ENCODE measurements at regions not wholly inside any gene's neighbourhood (a gene's known extent, or its start where the extent isn't known, plus 50 kb on each side); places are given as distances from the start of the nearest gene placed in this dataset.
"Not testable (repeated sequence)": the region's sequence is repeated elsewhere in the genome, so short reads cannot be mapped to it uniquely, and the experiment has no call there.

- DNase-seq; H3K9me3 ChIP-seq; H3K36me3 ChIP-seq; H3K27me3 ChIP-seq; H3K4me1 ChIP-seq; ATAC-seq (ENCODE audit: low FRiP score in 2 of 2); H3K4me3 ChIP-seq; H3K27ac ChIP-seq: not testable (repeated sequence)
- 32 to 38% methylated on average over 8 of the region's 8 CpGs for WGBS, 2 donors
These were observed 62.8 kb downstream of the RPS24 start for GRCh38 chr10:78096486-78096885.

- WGBS, 2 donors = 91 to 95% methylated on average over 2 of the region's 2 CpGs
- H3K4me1 ChIP-seq; H3K27me3 ChIP-seq; H3K36me3 ChIP-seq; H3K4me3 ChIP-seq; DNase-seq; ATAC-seq (ENCODE audit: low FRiP score in 2 of 2); H3K27ac ChIP-seq; H3K9me3 ChIP-seq: not testable (repeated sequence)
These were observed 68.9 kb downstream of the RPS24 start for GRCh38 chr10:78102593-78102992.

- Histone ChIP-seq H3K4me3 (no peak overlapping the region), H3K4me1 (no peaks in the 10 kb centered on the region), H3K9me3 (no peaks in the 10 kb centered on the region), H3K27ac (no peak overlapping the region), H3K36me3 (no peaks in the 10 kb centered on the region), H3K27me3 (no peaks in the 10 kb centered on the region)
- DNase-seq = no peak
- TF ChIP-seq CTCF (IDR thresholded peaks at IDR 0.05) (no peak), POLR2A (IDR thresholded peaks at IDR 0.05) (no peak), POLR2AphosphoS5 (IDR thresholded peaks at IDR 0.05) (no peak), EP300 (IDR thresholded peaks at IDR 0.05) (no peak)
- no peak for ATAC-seq (ENCODE audit: low FRiP score in 2 of 2)
- WGBS, 2 donors = 26 to 27% methylated on average over 2 of the region's 2 CpGs
These were observed 75.5 kb downstream of the RPS24 start for GRCh38 chr10:78109210-78109609.

- Histone ChIP-seq H3K36me3 (no peaks in the 10 kb centered on the region), H3K4me1 (no peaks in the 10 kb centered on the region), H3K9me3 (no peaks in the 10 kb centered on the region), H3K27ac (no peak overlapping the region), H3K27me3 (no peaks in the 10 kb centered on the region), H3K4me3 (no peak overlapping the region)
- no peak for DNase-seq
- 67 to 72% methylated on average over 7 of the region's 7 CpGs for WGBS, 2 donors
- no peak for TF ChIP-seq POLR2AphosphoS5 (IDR thresholded peaks at IDR 0.05)
- no peak for TF ChIP-seq EP300 (IDR thresholded peaks at IDR 0.05)
- no peak for TF ChIP-seq CTCF (IDR thresholded peaks at IDR 0.05)
- TF ChIP-seq POLR2A (IDR thresholded peaks at IDR 0.05) = no peak
- ATAC-seq (ENCODE audit: low FRiP score in 2 of 2) = no peak
These were observed 81.6 kb downstream of the RPS24 start for GRCh38 chr10:78115135-78115853.

GRCh38 chr10:78116361-78116760, 82.7 kb downstream of the RPS24 start:
- Histone ChIP-seq H3K9me3 (no peaks in the 10 kb centered on the region), H3K4me3 (no peak overlapping the region), H3K27ac (no peak overlapping the region), H3K27me3 (no peaks in the 10 kb centered on the region), H3K4me1 (no peaks in the 10 kb centered on the region), H3K36me3 (no peaks in the 10 kb centered on the region)
- WGBS, 2 donors = 82 to 87% methylated on average over 4 of the region's 4 CpGs
- DNase-seq = no peak
- TF ChIP-seq CTCF (IDR thresholded peaks at IDR 0.05) (no peak), POLR2A (IDR thresholded peaks at IDR 0.05) (no peak), POLR2AphosphoS5 (IDR thresholded peaks at IDR 0.05) (no peak), EP300 (IDR thresholded peaks at IDR 0.05) (no peak)
- no peak for ATAC-seq (ENCODE audit: low FRiP score in 2 of 2)

- Histone ChIP-seq H3K4me3 (no peak overlapping the region), H3K27ac (no peak overlapping the region), H3K9me3 (peaks cover 4 to 16% (median 15%) of the 10 kb centered on the region in 4 donors), H3K4me1 (no peaks in the 10 kb centered on the region), H3K27me3 (no peaks in the 10 kb centered on the region), H3K36me3 (no peaks in the 10 kb centered on the region)
- ATAC-seq (ENCODE audit: low FRiP score in 2 of 2) = no peak
- TF ChIP-seq POLR2A (IDR thresholded peaks at IDR 0.05) (no peak), POLR2AphosphoS5 (IDR thresholded peaks at IDR 0.05) (no peak), EP300 (IDR thresholded peaks at IDR 0.05) (no peak), CTCF (IDR thresholded peaks at IDR 0.05) (no peak)
- DNase-seq = no peak
These were observed 84.9 kb downstream of the RPS24 start for GRCh38 chr10:78118591-78118990.
